MCF 10A (cell line): ENCODE measurements at regions not wholly inside any gene's neighbourhood (a gene's known extent, or its start where the extent isn't known, plus 50 kb on each side); places are given as distances from the start of the nearest gene placed in this dataset.
"Not testable (repeated sequence)": the region's sequence is repeated elsewhere in the genome, so short reads cannot be mapped to it uniquely, and the experiment has no call there.

Experiments used
- BruUV-seq: library from RNA; stranded (reverse); fragments of 400-500 nt; replicated peaks from 2 replicates; lab custom pipeline; 2021; lab: Mats Ljungman, UMichigan
- CTCF ChIA-PET: fragments of 300-600 bp; sonication (Branson Sonifier 250); formaldehyde crosslinking; extraction: SDS; loops from one replicate; lab custom pipeline; 2021; ENCODE audit warnings: antibody characterized with exemption, inconsistent platforms; lab: Yijun Ruan, JAX
- POLR2A ChIA-PET: fragments of 300-600, 350-650 bp; sonication (Branson Sonifier 250); formaldehyde crosslinking; extraction: SDS; loops from one replicate; lab custom pipeline; 2020; ENCODE audit warnings: antibody characterized with exemption, inconsistent platforms; lab: Yijun Ruan, JAX
- DNase-seq: peaks from one replicate; pipeline ENCODE4 v3.0.0-alpha.2; 2018; ENCODE audit not compliant: unreplicated experiment
- H3K27ac Mint-ChIP-seq: one replicate; pipeline ENCODE4 v1.8.0; 2022; ENCODE audit warnings: mild to moderate bottlenecking, low read depth, mixed read lengths; ENCODE audit not compliant: unreplicated experiment
- H3K27me3 Mint-ChIP-seq: one replicate; pipeline ENCODE4 v1.8.0; 2022; ENCODE audit warnings: mixed read lengths; ENCODE audit not compliant: insufficient read depth, unreplicated experiment
- H3K36me3 Mint-ChIP-seq: one replicate; pipeline ENCODE4 v1.8.0; 2022; ENCODE audit warnings: mild to moderate bottlenecking, moderate library complexity, mixed read lengths; ENCODE audit not compliant: insufficient read depth, unreplicated experiment
- H3K4me1 Mint-ChIP-seq: one replicate; pipeline ENCODE4 v1.8.0; 2022; ENCODE audit warnings: mixed read lengths; ENCODE audit not compliant: insufficient read depth, unreplicated experiment
- H3K4me3 Mint-ChIP-seq: one replicate; pipeline ENCODE4 v1.8.0; 2022; ENCODE audit warnings: mild to moderate bottlenecking, moderate library complexity, mixed read lengths; ENCODE audit not compliant: unreplicated experiment
- H3K9me3 Mint-ChIP-seq: one replicate; pipeline ENCODE4 v1.8.0; 2022; ENCODE audit warnings: mixed read lengths; ENCODE audit not compliant: unreplicated experiment
- CTCF ChIP-seq: fragments of 200-600 bp; IDR thresholded peaks from one replicate; pipeline ENCODE4 v1.8.0; 2022; ENCODE audit warnings: antibody characterized with exemption, mild to moderate bottlenecking; ENCODE audit not compliant: unreplicated experiment
- intact Hi-C: fragments of 100-400 bp; cut with micrococcal nuclease; formaldehyde crosslinking; loops from 2 replicates; pipeline ENCODE4 v1.14.1; 2022

DNA sequence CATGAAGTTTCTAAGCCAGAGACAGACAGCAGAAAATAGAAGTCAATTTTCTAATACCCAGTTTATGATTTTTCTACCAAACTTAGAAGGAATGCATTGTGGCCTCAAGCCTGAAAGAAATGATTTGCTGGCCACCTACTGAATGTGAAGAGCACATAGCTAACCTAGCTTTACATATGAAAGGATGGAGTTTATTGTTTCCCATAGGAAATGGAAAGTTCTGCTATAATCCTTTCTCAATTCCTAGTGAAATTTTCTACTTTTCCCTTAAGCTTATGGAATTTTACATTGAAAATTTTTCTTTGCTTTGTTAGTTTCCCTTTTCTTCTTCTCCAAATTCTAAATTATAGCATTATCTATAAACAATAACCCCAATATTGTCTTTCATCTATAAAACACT lies 110.1 kb downstream of the TMEM167A start:
- Mint-ChIP-seq H3K27ac (no peak overlapping the region), H3K4me3 (no peak overlapping the region), H3K4me1 (peaks cover 7% of the 10 kb centered on the region), H3K36me3 (no peaks in the 10 kb centered on the region), H3K27me3 (no peaks in the 10 kb centered on the region), H3K9me3 (no peaks in the 10 kb centered on the region)
- ChIA-PET CTCF (interaction anchor here (1.3 kb wide), 1 partner anchor 318 kb away, joined by 3 read pairs; no protein-coding TSS in a partner anchor), POLR2A (no interaction called here)
- intact Hi-C loops = no loop called here
- DNase-seq = no peak
- no TSS peak for BruUV-seq
- no peak for TF ChIP-seq CTCF

DNA sequence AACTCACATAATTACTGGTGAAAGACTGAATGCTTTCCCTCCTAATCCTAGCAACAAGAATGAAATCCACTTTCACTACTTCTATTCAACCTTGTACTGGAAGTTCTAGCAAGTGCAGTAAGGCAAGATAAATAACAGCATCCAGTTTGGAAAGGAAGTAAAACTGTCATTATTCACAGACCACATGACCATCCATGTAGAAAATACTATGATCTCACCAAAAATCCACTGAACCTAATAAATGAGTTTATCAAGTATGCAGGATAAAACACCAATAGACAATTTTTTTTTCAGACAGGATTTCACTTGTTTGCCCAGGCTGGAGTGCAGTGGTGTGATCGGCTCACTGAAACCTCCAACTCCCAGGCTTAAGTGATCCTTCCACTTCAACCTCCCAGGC lies 117.7 kb downstream of the TMEM167A start:
- DNase-seq = no peak
- peaks cover 4% of the 10 kb centered on the region for H3K36me3 Mint-ChIP-seq
- H3K4me3 Mint-ChIP-seq = no peak overlapping the region
- intact Hi-C loops = no loop called here
- H3K9me3 Mint-ChIP-seq = peaks cover 13% of the 10 kb centered on the region
- no peak for TF ChIP-seq CTCF
- BruUV-seq = no TSS peak
- H3K27me3 Mint-ChIP-seq = no peaks in the 10 kb centered on the region
- no peak overlapping the region for H3K27ac Mint-ChIP-seq
- ChIA-PET POLR2A (no interaction called here), CTCF (no interaction called here)
- H3K4me1 Mint-ChIP-seq = no peaks in the 10 kb centered on the region

GRCh38 chr5:82956600-82956999 lies 120.6 kb downstream of the TMEM167A start:
- Mint-ChIP-seq H3K4me3 (no peak overlapping the region), H3K9me3 (peaks cover 13% of the 10 kb centered on the region), H3K27me3 (no peaks in the 10 kb centered on the region), H3K4me1 (peaks cover 7% of the 10 kb centered on the region), H3K27ac (no peak overlapping the region), H3K36me3 (peaks cover 4% of the 10 kb centered on the region)
- TF ChIP-seq CTCF = no peak
- ChIA-PET CTCF (no interaction called here), POLR2A (no interaction called here)
- BruUV-seq = no TSS peak
- intact Hi-C loops = no loop called here
- no peak for DNase-seq

- Mint-ChIP-seq H3K9me3 (peaks cover 13% of the 10 kb centered on the region), H3K27me3 (no peaks in the 10 kb centered on the region), H3K4me1 (peaks cover 7% of the 10 kb centered on the region), H3K27ac (no peak overlapping the region), H3K4me3 (no peak overlapping the region), H3K36me3 (peaks cover 4% of the 10 kb centered on the region)
- peak; percentile 65 for DNase-seq
- BruUV-seq = no TSS peak
- TF ChIP-seq CTCF = no peak
- POLR2A ChIA-PET = no interaction called here
- CTCF ChIA-PET = no interaction called here
- intact Hi-C loops = no loop called here
Measured at GRCh38 chr5:82952326-82952725, 124.9 kb downstream of the TMEM167A start.

DNA sequence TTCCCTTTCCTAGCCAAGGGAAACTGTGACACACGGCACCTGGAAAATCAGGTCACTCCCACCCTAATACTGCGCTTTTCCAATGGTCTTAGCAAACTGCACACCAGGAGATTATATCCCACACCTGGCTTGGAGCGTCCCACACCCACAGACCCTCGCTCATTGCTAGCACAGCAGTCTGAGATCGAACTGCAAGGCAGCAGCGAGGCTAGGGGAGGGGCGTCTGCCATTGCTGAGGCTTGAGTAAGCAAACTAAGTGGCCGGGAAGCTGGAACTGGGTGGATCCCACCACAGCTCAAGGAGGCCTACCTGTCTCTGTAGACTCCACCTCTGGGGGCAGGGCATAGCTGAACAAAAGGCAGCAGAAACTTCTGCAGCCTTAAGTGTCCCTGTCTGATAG lies 132.9 kb downstream of the TMEM167A start:
- H3K27me3 Mint-ChIP-seq, CTCF ChIA-PET, intact Hi-C loops, H3K36me3 Mint-ChIP-seq, H3K9me3 Mint-ChIP-seq, H3K4me1 Mint-ChIP-seq, H3K4me3 Mint-ChIP-seq, BruUV-seq, POLR2A ChIA-PET, H3K27ac Mint-ChIP-seq, DNase-seq: not testable (repeated sequence)
